ENCODE measurements at regions not wholly inside any gene's neighbourhood (a gene's known extent, or its start where the extent isn't known, plus 50 kb on each side); places are given as distances from the start of the nearest gene placed in this dataset.

- TF ChIP-seq EZH2 (IDR thresholded peaks at IDR 0.05; ENCODE audit: borderline replicate concordance, insufficient read depth, low read length, poor library complexity, severe bottlenecking) (no peak), CTCF (IDR thresholded peaks at IDR 0.05; ENCODE audit: poor library complexity, severe bottlenecking) (no peak), REST (IDR thresholded peaks at IDR 0.05; ENCODE audit: borderline replicate concordance) (no peak)
Measured at GRCh38 chr20:52755744-52756143, 216.4 kb upstream of the TSHZ2 start.
